Adipocyte (in vitro differentiated cells): ENCODE measurements at regions not wholly inside any gene's neighbourhood (a gene's known extent, or its start where the extent isn't known, plus 50 kb on each side); places are given as distances from the start of the nearest gene placed in this dataset.

ENCODE experiments used
- DNase-seq: peaks from one replicate; pipeline ENCODE4 v3.0.0-alpha.2; 2015; ENCODE audit warnings: low read depth
- H3K27me3 ChIP-seq: replicated peaks from 2 replicates; pipeline ENCODE4 v1.7.0; 2013; ENCODE audit warnings: mild to moderate bottlenecking, low read length, moderate library complexity; ENCODE audit not compliant: control insufficient read depth, insufficient read depth
- H3K36me3 ChIP-seq: 2 replicates; pipeline ENCODE4 v1.7.0; 2013; ENCODE audit warnings: low read length, mild to moderate bottlenecking, moderate library complexity; ENCODE audit not compliant: control insufficient read depth, insufficient read depth, severe bottlenecking
- H3K4me1 ChIP-seq: 2 replicates; pipeline ENCODE4 v1.7.0; 2013; ENCODE audit warnings: mild to moderate bottlenecking, low read length, moderate library complexity; ENCODE audit not compliant: control insufficient read depth, insufficient read depth
- H3K4me3 ChIP-seq: 2 replicates; pipeline ENCODE4 v1.7.0; 2013; ENCODE audit warnings: mild to moderate bottlenecking, low read length, moderate library complexity
- H3K9ac ChIP-seq: 2 replicates; pipeline ENCODE4 v1.7.0; 2013; ENCODE audit warnings: mild to moderate bottlenecking, low read length, moderate library complexity
- H3K9me3 ChIP-seq: 2 replicates; pipeline ENCODE4 v1.7.0; 2013; ENCODE audit warnings: mild to moderate bottlenecking, low read length, moderate library complexity; ENCODE audit not compliant: control insufficient read depth

DNA sequence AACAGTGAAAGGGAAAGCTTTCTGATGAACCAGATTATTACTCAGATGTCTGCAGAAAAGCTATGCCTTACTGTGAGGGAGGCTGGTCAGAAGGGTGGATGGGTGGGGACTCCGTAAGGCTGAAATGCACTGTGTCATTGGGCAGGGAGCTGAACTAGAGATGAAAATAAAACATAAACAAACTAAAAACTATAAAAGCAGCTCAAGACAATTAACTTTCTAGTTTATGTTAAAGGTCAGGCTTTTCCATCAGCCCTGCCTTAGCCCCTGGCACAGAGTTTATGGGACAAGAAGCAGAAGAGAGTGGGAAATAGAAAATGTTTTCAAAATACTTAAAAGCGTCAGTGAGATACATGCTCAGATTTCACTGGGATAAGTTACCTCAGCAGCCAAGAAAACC lies 310.0 kb upstream of the UBE2E2 start:
- DNase-seq = no peak

DNA sequence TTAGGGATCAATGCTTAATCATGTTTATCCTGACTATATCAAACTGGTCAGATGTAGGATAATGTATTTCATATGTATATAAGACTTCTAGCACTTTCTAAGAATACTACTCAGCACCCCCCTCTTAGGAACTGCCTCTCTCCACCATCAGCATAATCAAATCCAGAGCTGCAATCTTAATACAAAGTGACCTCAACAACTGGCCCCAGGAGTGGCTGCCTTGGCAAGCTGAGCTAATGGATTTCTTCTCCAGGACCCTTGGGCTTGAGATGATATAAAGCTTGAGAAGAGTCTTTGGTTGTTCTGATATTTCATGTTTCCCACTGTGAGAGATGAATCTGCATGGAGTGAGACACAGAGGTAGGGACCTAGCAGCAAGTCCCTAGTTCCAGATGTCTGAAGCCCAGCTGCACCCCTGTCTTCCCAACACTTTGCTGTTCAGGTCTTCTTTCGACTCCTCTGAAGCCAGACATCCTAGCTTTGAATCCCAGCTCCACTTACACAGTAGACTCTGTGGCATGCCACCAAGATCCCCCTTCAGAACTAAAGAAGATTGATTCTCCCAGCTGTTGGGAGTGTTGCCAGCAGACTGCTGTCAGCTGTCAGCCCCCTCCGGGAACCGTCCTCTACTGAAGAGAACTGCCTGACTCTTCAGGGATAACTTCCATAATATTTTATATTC lies 309.3 kb upstream of the UBE2E2 start:
- no peaks in the 10 kb centered on the region for H3K9me3 ChIP-seq
- H3K4me3 ChIP-seq = no peak overlapping the region
- H3K27me3 ChIP-seq = peaks cover 18% of the 10 kb centered on the region
- H3K9ac ChIP-seq = no peak overlapping the region
- no peak for DNase-seq
- H3K36me3 ChIP-seq = no peaks in the 10 kb centered on the region
- no peaks in the 10 kb centered on the region for H3K4me1 ChIP-seq

More for the DNA sequence above, 310.0 kb upstream of the UBE2E2 start:
- Histone ChIP-seq H3K4me1 (no peaks in the 10 kb centered on the region), H3K27me3 (peaks cover 18% of the 10 kb centered on the region), H3K36me3 (no peaks in the 10 kb centered on the region), H3K9me3 (no peaks in the 10 kb centered on the region), H3K4me3 (no peak overlapping the region), H3K9ac (no peak overlapping the region)

DNA sequence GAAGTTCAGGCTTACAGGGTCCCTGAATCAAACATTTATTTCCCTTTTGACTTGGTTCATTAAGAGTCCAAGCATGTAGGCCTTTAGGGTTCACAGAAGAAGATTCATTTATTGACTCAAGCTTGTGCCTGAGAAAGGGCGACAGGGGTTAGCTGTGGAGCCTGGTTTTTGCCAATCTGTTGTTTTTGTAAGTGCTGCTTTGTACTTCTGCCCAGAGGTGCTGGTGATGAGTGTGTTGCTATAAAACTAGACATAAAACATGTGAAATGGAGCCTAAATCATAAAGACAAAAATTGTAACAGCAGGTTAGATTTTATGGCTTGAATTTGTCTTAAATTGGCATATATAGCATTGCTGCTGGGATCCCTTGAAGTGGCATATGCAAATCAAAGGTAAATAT lies 308.3 kb upstream of the UBE2E2 start:
- H3K4me1 ChIP-seq = no peaks in the 10 kb centered on the region
- no peak overlapping the region for H3K4me3 ChIP-seq
- DNase-seq = no peak
- H3K9ac ChIP-seq = no peak overlapping the region
- H3K9me3 ChIP-seq = no peaks in the 10 kb centered on the region
- no peaks in the 10 kb centered on the region for H3K36me3 ChIP-seq
- H3K27me3 ChIP-seq = peaks cover 18% of the 10 kb centered on the region

DNA sequence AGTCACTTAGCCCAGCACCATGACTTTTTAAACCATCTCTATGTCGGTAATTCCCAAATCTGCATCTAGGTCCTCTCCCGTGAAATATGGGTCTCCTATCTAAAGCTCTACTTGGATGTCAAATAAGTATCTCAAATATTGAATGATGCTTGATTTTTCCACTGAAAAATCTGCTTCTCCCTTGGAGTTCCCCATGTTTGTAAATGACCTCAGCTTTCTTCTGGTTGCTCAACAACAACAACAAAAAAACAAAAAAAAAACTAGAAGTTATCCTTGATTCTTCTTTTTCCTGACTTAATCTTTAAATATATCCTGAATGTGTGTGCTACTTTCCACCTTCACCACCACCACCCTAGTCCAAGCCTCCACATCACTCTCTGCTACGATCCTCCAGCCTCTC lies 307.5 kb upstream of the UBE2E2 start:
- no peak overlapping the region for H3K4me3 ChIP-seq
- no peak for DNase-seq
- H3K4me1 ChIP-seq = no peaks in the 10 kb centered on the region
- H3K27me3 ChIP-seq = peaks cover 18% of the 10 kb centered on the region
- no peaks in the 10 kb centered on the region for H3K9me3 ChIP-seq
- H3K36me3 ChIP-seq = no peaks in the 10 kb centered on the region
- H3K9ac ChIP-seq = no peak overlapping the region

DNA sequence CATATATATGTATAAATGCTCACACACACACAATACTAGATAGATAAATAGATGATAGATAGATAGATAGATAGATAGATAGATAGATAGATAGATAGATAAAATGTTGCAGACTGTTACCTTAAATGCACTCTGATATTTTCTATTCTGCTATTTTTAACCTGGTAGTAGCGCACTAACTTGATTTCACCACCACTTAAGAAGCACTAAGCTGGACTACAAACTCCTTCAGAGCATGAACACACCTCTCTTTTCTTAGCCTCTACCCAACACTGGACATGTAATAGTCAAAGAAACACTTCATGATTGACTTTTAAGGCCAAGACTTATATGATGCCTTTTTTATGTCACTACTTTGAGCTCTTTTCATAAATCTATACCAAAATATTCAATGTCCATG lies 304.6 kb upstream of the UBE2E2 start:
- H3K27me3 ChIP-seq = no peaks in the 10 kb centered on the region
- no peak overlapping the region for H3K9ac ChIP-seq
- peaks cover 8% of the 10 kb centered on the region for H3K9me3 ChIP-seq
- H3K4me1 ChIP-seq = no peaks in the 10 kb centered on the region
- no peak for DNase-seq
- no peak overlapping the region for H3K4me3 ChIP-seq
- H3K36me3 ChIP-seq = no peaks in the 10 kb centered on the region

DNA sequence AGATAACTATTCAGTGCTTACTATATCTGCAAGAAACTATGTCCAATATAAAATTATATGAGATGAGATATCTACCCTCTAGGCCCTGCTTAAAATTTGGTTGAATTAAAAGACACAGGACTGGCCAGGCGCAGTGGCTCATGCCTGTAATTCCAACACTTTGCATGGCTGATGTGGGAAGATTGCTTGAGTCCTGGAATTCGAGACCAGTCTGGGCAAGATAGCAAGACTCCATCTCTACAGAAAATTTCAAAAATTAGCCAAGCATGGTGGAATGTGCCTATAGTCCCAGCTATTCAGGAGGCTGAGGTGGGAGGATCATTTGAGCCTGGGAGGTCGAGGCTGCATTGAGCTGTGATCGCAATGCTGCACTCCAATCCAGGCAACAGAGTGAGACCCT lies 303.7 kb upstream of the UBE2E2 start:
- no peak for DNase-seq
- Histone ChIP-seq H3K9ac (no peak overlapping the region), H3K27me3 (no peaks in the 10 kb centered on the region), H3K4me1 (no peaks in the 10 kb centered on the region), H3K9me3 (peaks cover 8% of the 10 kb centered on the region), H3K36me3 (no peaks in the 10 kb centered on the region), H3K4me3 (no peak overlapping the region)

DNA sequence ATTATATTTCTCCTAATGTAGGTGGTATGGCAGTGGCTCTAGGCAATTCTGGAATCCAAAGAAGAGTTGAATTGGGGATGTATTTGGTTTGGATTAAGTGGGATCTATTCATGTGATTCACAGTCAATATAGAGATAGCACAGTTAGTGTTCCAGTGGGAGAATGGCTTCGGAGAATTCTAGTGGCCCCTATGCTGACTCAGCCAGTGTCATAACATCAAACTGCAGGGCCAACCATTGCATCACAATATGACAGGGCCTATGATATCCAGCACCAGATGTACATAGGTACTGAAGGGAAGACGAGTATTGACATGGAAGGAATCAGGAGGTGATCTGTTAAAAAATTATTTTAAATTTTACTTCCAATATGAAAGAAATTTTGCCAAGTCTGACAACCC lies 302.8 kb upstream of the UBE2E2 start:
- H3K36me3 ChIP-seq = no peaks in the 10 kb centered on the region
- H3K9me3 ChIP-seq = peaks cover 8% of the 10 kb centered on the region
- no peaks in the 10 kb centered on the region for H3K27me3 ChIP-seq
- DNase-seq = no peak
- no peak overlapping the region for H3K4me3 ChIP-seq
- H3K4me1 ChIP-seq = no peaks in the 10 kb centered on the region
- no peak overlapping the region for H3K9ac ChIP-seq

DNA sequence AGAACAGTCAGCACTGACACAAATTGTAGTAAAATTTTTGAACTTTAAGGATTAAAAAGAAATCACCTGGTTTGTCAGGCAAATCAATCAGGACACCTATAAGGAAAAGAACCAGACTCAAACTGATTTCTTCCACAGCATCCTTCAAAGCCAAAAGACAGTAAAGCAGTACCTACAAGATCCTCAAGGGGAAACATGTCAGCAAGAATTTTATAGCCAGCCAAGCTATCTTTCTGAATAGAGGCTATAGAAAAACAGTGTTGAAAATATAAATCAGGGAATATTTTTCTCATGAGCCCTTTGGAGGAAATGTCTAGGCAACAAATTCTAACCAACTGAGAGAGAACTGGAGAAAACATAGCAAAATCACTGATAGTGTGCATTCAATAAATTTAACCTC lies 301.4 kb upstream of the UBE2E2 start:
- Histone ChIP-seq H3K9ac (no peak overlapping the region), H3K4me3 (no peak overlapping the region), H3K27me3 (no peaks in the 10 kb centered on the region), H3K4me1 (no peaks in the 10 kb centered on the region), H3K9me3 (peaks cover 8% of the 10 kb centered on the region), H3K36me3 (no peaks in the 10 kb centered on the region)
- no peak for DNase-seq

DNA sequence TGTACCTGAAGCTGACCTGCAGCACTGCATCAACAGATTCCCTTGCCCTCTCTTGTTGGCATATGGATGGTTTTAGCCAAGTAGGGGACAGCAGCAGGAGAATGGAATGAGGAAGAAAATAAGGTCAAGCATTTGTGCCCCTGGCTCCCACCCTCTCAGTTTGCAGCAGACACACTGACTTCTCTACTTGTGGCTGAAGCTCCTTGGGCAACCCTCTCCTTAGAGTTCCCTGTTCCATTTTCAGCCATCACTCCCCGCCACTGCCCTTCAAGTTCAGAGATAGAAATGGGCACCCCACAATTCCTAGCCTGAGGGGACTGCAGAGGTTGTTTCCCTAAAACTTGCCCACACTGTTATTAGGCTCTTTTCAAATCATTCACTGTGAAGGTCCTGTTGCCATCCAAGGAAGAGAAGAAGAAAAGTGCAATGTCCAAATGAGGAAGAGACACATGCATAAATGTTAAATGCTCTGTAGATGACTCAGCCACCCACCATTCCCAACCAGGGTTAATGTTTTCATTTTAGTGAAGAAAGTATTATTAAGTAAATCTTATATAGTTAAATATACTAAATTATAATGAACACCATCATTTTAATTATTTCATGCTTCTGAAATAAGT lies 295.9 kb upstream of the UBE2E2 start:
- H3K4me3 ChIP-seq = no peak overlapping the region
- H3K36me3 ChIP-seq = no peaks in the 10 kb centered on the region
- H3K27me3 ChIP-seq = no peaks in the 10 kb centered on the region
- no peaks in the 10 kb centered on the region for H3K9me3 ChIP-seq
- DNase-seq = no peak
- H3K9ac ChIP-seq = no peak overlapping the region
- H3K4me1 ChIP-seq = no peaks in the 10 kb centered on the region

DNA sequence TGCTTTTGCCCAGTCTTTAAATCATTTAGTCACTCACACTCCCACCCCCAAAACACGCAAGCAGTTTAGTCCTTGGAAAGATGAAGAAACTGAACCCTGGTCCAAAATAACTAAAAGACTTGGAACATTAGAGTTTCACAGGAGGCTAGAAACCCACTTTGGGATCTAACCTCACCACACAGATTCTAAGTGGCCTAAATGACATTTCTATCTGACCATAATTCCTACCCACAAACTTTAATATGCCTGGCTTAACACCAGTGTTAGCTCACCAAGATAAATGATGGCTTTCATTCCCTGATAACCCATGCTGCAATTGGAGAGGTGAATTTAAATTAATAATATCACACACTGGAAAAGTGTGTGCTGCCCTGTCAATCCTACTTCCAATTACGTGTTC lies 295.3 kb upstream of the UBE2E2 start:
- H3K36me3 ChIP-seq = no peaks in the 10 kb centered on the region
- H3K9ac ChIP-seq = no peak overlapping the region
- no peaks in the 10 kb centered on the region for H3K9me3 ChIP-seq
- no peaks in the 10 kb centered on the region for H3K4me1 ChIP-seq
- no peak for DNase-seq
- H3K4me3 ChIP-seq = no peak overlapping the region
- H3K27me3 ChIP-seq = no peaks in the 10 kb centered on the region

DNA sequence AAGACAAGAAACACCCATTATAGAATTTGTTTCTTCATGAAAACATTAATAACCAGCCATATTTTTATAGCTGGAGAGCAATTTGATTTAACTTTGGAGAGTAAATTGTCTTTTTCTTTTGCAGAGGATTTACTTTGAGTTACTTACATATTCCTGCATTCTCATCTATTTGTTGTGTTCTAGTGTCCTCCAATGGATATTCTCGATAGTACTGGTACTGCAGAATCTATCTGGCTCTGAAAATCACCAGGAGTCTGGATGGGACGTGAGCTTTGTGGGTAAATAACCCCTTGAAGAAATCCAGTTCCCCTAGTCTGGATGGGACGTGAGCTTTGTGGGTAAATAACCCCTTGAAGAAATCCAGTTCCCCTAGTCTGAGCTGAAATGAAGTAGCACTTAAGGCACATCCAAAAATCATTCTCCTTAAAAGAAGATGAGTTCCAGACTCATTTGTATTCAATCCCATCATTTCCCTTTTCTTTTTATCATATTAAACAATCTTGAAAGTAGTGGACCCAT lies 294.1 kb upstream of the UBE2E2 start:
- H3K36me3 ChIP-seq = no peaks in the 10 kb centered on the region
- H3K4me1 ChIP-seq = no peaks in the 10 kb centered on the region
- no peak overlapping the region for H3K4me3 ChIP-seq
- H3K9me3 ChIP-seq = no peaks in the 10 kb centered on the region
- no peak overlapping the region for H3K9ac ChIP-seq
- DNase-seq = no peak
- no peaks in the 10 kb centered on the region for H3K27me3 ChIP-seq

DNA sequence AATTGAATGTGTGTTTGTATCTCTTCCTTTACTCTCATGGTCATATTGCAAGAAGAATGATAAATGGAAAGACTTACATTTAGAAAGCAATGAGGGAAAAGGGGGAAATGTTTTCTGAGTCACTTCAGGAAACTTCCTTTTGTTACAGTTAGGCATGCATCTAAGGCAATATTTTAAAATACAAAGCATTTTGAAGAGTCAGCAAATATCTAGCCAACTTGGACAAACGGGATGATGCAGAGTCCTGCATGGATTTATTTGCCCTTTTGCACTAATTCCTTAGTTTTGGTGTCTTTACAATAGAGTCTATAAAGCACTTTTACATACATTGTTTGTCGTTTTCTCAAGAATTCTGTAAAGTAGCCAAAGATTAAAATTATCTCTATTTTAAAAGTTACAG lies 286.2 kb upstream of the UBE2E2 start:
- H3K9me3 ChIP-seq = no peaks in the 10 kb centered on the region
- H3K9ac ChIP-seq = no peak overlapping the region
- no peak for DNase-seq
- no peaks in the 10 kb centered on the region for H3K27me3 ChIP-seq
- H3K4me1 ChIP-seq = peaks cover 14% of the 10 kb centered on the region
- no peaks in the 10 kb centered on the region for H3K36me3 ChIP-seq
- H3K4me3 ChIP-seq = no peak overlapping the region
